ENCODE measurements at regions not wholly inside any gene's neighbourhood (a gene's known extent, or its start where the extent isn't known, plus 50 kb on each side); places are given as distances from the start of the nearest gene placed in this dataset.

DNA sequence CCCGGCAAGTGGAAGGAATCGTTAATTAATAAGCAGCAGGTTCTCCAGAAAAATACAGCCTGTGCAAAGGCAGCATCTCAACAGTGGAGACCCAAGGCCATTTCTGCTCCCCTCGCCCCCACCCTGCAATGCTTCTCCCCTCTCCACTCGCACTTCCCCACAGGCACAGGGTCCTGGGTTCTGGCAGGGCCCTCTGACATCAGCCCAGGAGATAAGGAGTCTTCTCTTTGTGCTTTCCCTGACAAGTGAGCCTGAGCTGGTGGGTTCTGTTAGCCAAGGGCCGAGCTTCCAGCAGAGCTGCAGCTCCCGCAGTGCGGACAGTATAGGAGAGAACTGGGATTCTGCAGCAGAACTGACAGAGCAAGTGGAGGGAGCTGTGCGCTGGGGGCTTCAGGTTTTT lies 257.5 kb downstream of the NSG2 start:
- no peak for TF ChIP-seq CTCF (IDR thresholded peaks at IDR 0.05; ENCODE audit: extremely low read depth, insufficient read depth, missing control alignments)
- DNase-seq (ENCODE audit: low spot score): no peak
- in situ Hi-C loops (cut with MboI; ENCODE audit: low pct_unique_long_range_greater_than_20kb, low sequenced_read_pairs, unreplicated experiment): loop anchor here (25.0 kb wide), 2 partner anchors 241 to 691 kb away; partner anchors contain the start of gene BOD1

- peak; percentile 10 for DNase-seq (ENCODE audit: low spot score)
- in situ Hi-C loops (cut with MboI; ENCODE audit: low pct_unique_long_range_greater_than_20kb, low sequenced_read_pairs, unreplicated experiment): loop anchor here (25.0 kb wide), 2 partner anchors 241 to 691 kb away; partner anchors contain the start of gene BOD1
- no peak for TF ChIP-seq CTCF (IDR thresholded peaks at IDR 0.05; ENCODE audit: extremely low read depth, insufficient read depth, missing control alignments)
Measured at GRCh38 chr5:174303437-174304045, 258.0 kb downstream of the NSG2 start.

GRCh38 chr5:174305241-174305681 lies 259.8 kb downstream of the NSG2 start:
- TF ChIP-seq CTCF (IDR thresholded peaks at IDR 0.05; ENCODE audit: extremely low read depth, insufficient read depth, missing control alignments): no peak
- in situ Hi-C loops (cut with MboI; ENCODE audit: low pct_unique_long_range_greater_than_20kb, low sequenced_read_pairs, unreplicated experiment): loop anchor here (25.0 kb wide), 2 partner anchors 243 to 693 kb away; partner anchors contain the start of gene BOD1
- no peak for DNase-seq (ENCODE audit: low spot score)

- TF ChIP-seq CTCF (IDR thresholded peaks at IDR 0.05; ENCODE audit: extremely low read depth, insufficient read depth, missing control alignments): no peak
- peak; percentile 7 for DNase-seq (ENCODE audit: low spot score)
- in situ Hi-C loops (cut with MboI; ENCODE audit: low pct_unique_long_range_greater_than_20kb, low sequenced_read_pairs, unreplicated experiment): loop anchor here (25.0 kb wide), 2 partner anchors 244 to 694 kb away; partner anchors contain the start of gene BOD1
Measured at GRCh38 chr5:174306345-174307030, 261.0 kb downstream of the NSG2 start.

GRCh38 chr5:174307031-174307408 lies 261.5 kb downstream of the NSG2 start:
- no peak for DNase-seq (ENCODE audit: low spot score)
- no peak for TF ChIP-seq CTCF (IDR thresholded peaks at IDR 0.05; ENCODE audit: extremely low read depth, insufficient read depth, missing control alignments)
- in situ Hi-C loops (cut with MboI; ENCODE audit: low pct_unique_long_range_greater_than_20kb, low sequenced_read_pairs, unreplicated experiment): loop anchor here (25.0 kb wide), 2 partner anchors 245 to 695 kb away; partner anchors contain the start of gene BOD1

GRCh38 chr5:174307656-174308271 lies 262.3 kb downstream of the NSG2 start:
- in situ Hi-C loops (cut with MboI; ENCODE audit: low pct_unique_long_range_greater_than_20kb, low sequenced_read_pairs, unreplicated experiment): loop anchor here (25.0 kb wide), 2 partner anchors 245 to 695 kb away; partner anchors contain the start of gene BOD1
- DNase-seq (ENCODE audit: low spot score): no peak
- no peak for TF ChIP-seq CTCF (IDR thresholded peaks at IDR 0.05; ENCODE audit: extremely low read depth, insufficient read depth, missing control alignments)
